PC-9 (cell line): ENCODE measurements at regions not wholly inside any gene's neighbourhood (a gene's known extent, or its start where the extent isn't known, plus 50 kb on each side); places are given as distances from the start of the nearest gene placed in this dataset.

Experiments used
- BruUV-seq: library from RNA; stranded (reverse); fragments of 400-500 nt; replicated peaks from 2 replicates; lab custom pipeline; 2021; lab: Mats Ljungman, UMichigan
- CTCF ChIA-PET: fragments of 300-600 bp; sonication (Branson Sonifier 250); formaldehyde crosslinking; loops from one replicate; lab custom pipeline; 2022; ENCODE audit warnings: antibody characterized with exemption; lab: Charles Lee
- POLR2A ChIA-PET: fragments of 300-600 bp; sonication (Branson Sonifier 250); formaldehyde crosslinking; loops from one replicate; lab custom pipeline; 2022; ENCODE audit warnings: antibody characterized with exemption; ENCODE audit not compliant: unreplicated experiment; lab: Charles Lee
- DNase-seq, 2 experiments: peaks; one replicate each; pipeline versions ENCODE4 v3.0.0 to v3.0.0-alpha.2; 2015 to 2022; ENCODE audit warnings: mixed read lengths in 1 of 2
- H2AFZ ChIP-seq: fragments of 200-600 bp; sonication (generic); 2 replicates; pipeline ENCODE4 v1.8.1; 2017; ENCODE audit warnings: antibody characterized with exemption
- H3F3A ChIP-seq: fragments of 200-600 bp; sonication (generic); 2 replicates; pipeline ENCODE4 v1.8.1; 2017; ENCODE audit warnings: antibody characterized with exemption, mild to moderate bottlenecking, low read depth; ENCODE audit not compliant: insufficient read depth
- H3K27ac ChIP-seq: fragments of 200-600 bp; sonication (generic); 2 replicates; pipeline ENCODE4 v1.6.1; 2016; ENCODE audit warnings: mixed run types
- H3K27me3 ChIP-seq: fragments of 200-600 bp; sonication (generic); 2 replicates; pipeline ENCODE4 v1.6.1; 2016; ENCODE audit warnings: low read depth, mixed run types; ENCODE audit not compliant: insufficient read depth
- H3K36me3 ChIP-seq: fragments of 200-600 bp; sonication (generic); 2 replicates; pipeline ENCODE4 v1.6.1; 2016; ENCODE audit warnings: low read depth, mixed run types
- H3K4me1 ChIP-seq: fragments of 200-600 bp; sonication (generic); replicated peaks from 2 replicates; pipeline ENCODE4 v1.6.1; 2016; ENCODE audit warnings: mixed run types; ENCODE audit not compliant: insufficient read depth
- H3K4me2 ChIP-seq: fragments of 200-600 bp; sonication (generic); 2 replicates; pipeline ENCODE4 v1.6.1; 2017; ENCODE audit warnings: mixed run types
- H3K4me3 ChIP-seq: fragments of 200-600 bp; sonication (generic); 2 replicates; pipeline ENCODE4 v1.6.1; 2016; ENCODE audit warnings: mixed run types
- H3K79me2 ChIP-seq: fragments of 200-600 bp; sonication (generic); 2 replicates; pipeline ENCODE4 v1.6.1; 2017; ENCODE audit warnings: low read depth, mixed run types
- H3K9me2 ChIP-seq: fragments of 200-600 bp; sonication (generic); 2 replicates; pipeline ENCODE4 v1.8.1; 2017; ENCODE audit warnings: mild to moderate bottlenecking; ENCODE audit not compliant: insufficient read depth
- H3K9me3 ChIP-seq: fragments of 200-600 bp; sonication (generic); 2 replicates; pipeline ENCODE4 v1.8.1; 2016; ENCODE audit warnings: low read depth; ENCODE audit not compliant: insufficient read depth
- H4K20me1 ChIP-seq: fragments of 200-600 bp; sonication (generic); 2 replicates; pipeline ENCODE4 v1.8.1; 2017; ENCODE audit not compliant: insufficient read depth
- EZH2 ChIP-seq: fragments of 200-600 bp; sonication (generic); IDR thresholded peaks from 2 replicates; pipeline ENCODE4 v1.8.0; 2017; ENCODE audit warnings: antibody characterized with exemption, low read depth
- intact Hi-C: fragments of 100-400 bp; cut with micrococcal nuclease; formaldehyde crosslinking; loops from one replicate; pipeline ENCODE4 v1.10.0; 2022; ENCODE audit not compliant: unreplicated experiment
- TF ChIP-seq, protein P1 (sequence below): fragments of 200-600 bp; sonication (generic); conservative IDR thresholded peaks from 2 replicates; pipeline ENCODE4 v1.6.1; 2017; ENCODE audit warnings: mixed run types, antibody characterized with exemption, mild to moderate bottlenecking, moderate library complexity

DNA sequence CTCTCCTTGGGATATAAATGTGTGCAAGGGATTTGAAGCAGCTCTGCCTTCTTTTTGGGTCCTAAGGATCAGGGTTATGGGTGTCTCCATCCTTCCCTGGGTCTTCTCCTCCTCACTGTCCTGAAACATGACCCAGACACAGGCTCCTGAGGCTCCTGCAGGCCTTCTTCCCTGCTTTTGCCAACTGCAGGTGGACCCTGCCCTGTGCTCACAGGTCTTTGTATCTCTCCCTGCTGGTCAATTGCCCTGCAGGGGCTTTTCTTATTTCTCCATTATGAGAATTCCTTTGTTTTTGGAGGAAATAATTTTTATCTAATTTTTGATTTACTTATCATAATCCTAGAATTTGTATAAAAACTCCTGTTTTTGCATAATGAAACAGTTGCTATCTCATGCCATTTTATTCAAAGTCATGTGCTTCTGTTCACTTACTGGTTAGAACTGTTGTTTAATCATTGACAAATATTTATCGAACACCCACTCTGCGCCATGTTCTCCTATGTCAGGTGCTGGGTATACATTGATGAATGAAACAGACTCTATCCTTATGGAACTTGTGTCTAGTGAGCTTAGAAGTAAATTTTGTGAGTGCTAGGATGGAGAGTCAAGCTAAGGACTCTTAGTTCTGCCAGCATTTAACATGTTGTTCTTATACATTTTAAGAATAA, 89.7 kb upstream of the TOP3B start:
- Histone ChIP-seq H3K36me3 (no peaks in the 10 kb centered on the region), H3K4me3 (no peak overlapping the region), H3K27ac (no peak overlapping the region), H3K9me3 (no peaks in the 10 kb centered on the region), H2AFZ (no peak overlapping the region), H3K4me2 (no peak overlapping the region), H3K9me2 (no peaks in the 10 kb centered on the region), H4K20me1 (no peaks in the 10 kb centered on the region), H3K27me3 (no peaks in the 10 kb centered on the region), H3K4me1 (no peaks in the 10 kb centered on the region), H3F3A (no peaks in the 10 kb centered on the region), H3K79me2 (no peaks in the 10 kb centered on the region)
- no peak for TF ChIP-seq EZH2
- TF ChIP-seq, protein P1, sequence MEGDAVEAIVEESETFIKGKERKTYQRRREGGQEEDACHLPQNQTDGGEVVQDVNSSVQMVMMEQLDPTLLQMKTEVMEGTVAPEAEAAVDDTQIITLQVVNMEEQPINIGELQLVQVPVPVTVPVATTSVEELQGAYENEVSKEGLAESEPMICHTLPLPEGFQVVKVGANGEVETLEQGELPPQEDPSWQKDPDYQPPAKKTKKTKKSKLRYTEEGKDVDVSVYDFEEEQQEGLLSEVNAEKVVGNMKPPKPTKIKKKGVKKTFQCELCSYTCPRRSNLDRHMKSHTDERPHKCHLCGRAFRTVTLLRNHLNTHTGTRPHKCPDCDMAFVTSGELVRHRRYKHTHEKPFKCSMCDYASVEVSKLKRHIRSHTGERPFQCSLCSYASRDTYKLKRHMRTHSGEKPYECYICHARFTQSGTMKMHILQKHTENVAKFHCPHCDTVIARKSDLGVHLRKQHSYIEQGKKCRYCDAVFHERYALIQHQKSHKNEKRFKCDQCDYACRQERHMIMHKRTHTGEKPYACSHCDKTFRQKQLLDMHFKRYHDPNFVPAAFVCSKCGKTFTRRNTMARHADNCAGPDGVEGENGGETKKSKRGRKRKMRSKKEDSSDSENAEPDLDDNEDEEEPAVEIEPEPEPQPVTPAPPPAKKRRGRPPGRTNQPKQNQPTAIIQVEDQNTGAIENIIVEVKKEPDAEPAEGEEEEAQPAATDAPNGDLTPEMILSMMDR: no peak
- intact Hi-C loops: no loop called here
- ChIA-PET POLR2A (no interaction called here), CTCF (no interaction called here)
- DNase-seq: no peak
- BruUV-seq: no TSS peak

DNA sequence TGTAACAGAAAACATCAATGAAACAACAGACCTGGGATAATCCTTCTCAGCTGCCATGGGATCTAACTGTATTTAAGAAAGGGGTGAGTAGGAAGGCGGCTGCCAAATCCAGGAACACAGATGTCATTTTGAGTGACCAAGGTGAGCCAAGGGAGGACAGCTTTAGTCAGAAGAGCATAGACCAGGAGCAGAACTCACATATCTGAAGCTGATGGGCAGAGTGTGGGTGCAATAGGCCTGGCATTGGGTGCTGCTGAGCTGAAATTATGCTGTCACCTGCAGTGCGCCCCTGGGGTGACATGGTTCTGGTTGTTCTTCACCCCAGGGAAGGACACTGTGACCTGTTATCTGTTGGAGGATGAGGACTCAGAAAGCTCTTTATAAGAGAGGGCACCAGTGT, 88.9 kb upstream of the TOP3B start:
- Histone ChIP-seq H3K4me1 (no peaks in the 10 kb centered on the region), H3K9me2 (no peaks in the 10 kb centered on the region), H3K27ac (no peak overlapping the region), H3K36me3 (no peaks in the 10 kb centered on the region), H4K20me1 (no peaks in the 10 kb centered on the region), H3K9me3 (no peaks in the 10 kb centered on the region), H3K79me2 (no peaks in the 10 kb centered on the region), H3F3A (no peaks in the 10 kb centered on the region), H3K4me3 (no peak overlapping the region), H3K4me2 (no peak overlapping the region), H3K27me3 (no peaks in the 10 kb centered on the region), H2AFZ (no peak overlapping the region)
- BruUV-seq: no TSS peak
- ChIA-PET CTCF (no interaction called here), POLR2A (no interaction called here)
- no peak for DNase-seq
- intact Hi-C loops: no loop called here
- TF ChIP-seq EZH2: no peak
- TF ChIP-seq, protein P1: no peak

DNA sequence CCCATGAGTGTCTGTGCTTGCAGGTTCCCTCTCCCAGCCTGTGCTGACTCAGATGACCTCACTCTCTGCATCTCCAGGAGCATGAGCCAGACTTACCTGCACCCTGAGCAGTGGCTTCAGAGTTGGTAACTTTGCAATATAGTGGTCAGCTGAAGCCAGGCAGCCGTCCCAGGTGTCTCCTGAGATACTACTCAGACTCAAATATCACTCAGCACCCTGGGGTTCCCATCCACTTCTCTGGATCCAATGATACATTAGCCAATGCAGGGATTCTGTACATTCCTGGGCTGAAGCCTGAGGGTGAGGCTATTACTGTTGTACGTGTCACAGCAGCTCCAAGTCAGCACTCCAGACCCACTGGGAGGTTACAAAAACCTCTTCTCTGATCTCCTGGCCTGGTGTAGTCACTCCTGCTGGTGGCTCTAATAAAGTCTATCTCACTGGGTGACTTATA, 87.8 kb upstream of the TOP3B start:
- H3K4me2 ChIP-seq: no peak overlapping the region
- H2AFZ ChIP-seq: no peak overlapping the region
- H3K4me3 ChIP-seq: no peak overlapping the region
- DNase-seq: peak in 1 of 2 experiments; percentile 5
- POLR2A ChIA-PET: no interaction called here
- no peaks in the 10 kb centered on the region for H3K4me1 ChIP-seq
- no peak overlapping the region for H3K27ac ChIP-seq
- no peaks in the 10 kb centered on the region for H3F3A ChIP-seq
- intact Hi-C loops: no loop called here
- BruUV-seq: no TSS peak
- H3K27me3 ChIP-seq: no peaks in the 10 kb centered on the region
- no peaks in the 10 kb centered on the region for H3K9me2 ChIP-seq
- CTCF ChIA-PET: interaction anchor here (0.8 kb wide), 1 partner anchor 15 kb away, joined by 3 read pairs; no protein-coding TSS in a partner anchor
- no peaks in the 10 kb centered on the region for H3K79me2 ChIP-seq
- no peaks in the 10 kb centered on the region for H3K36me3 ChIP-seq
- TF ChIP-seq, protein P1: no peak
- no peak for TF ChIP-seq EZH2
- H4K20me1 ChIP-seq: no peaks in the 10 kb centered on the region
- H3K9me3 ChIP-seq: no peaks in the 10 kb centered on the region
